Type B pancreatic cell (in vitro differentiated cells): ENCODE measurements at regions not wholly inside any gene's neighbourhood (a gene's known extent, or its start where the extent isn't known, plus 50 kb on each side); places are given as distances from the start of the nearest gene placed in this dataset.

Source experiments
- DNase-seq: peaks from one replicate; pipeline ENCODE4 v3.0.0; 2021; ENCODE audit warnings: mixed read lengths; ENCODE audit not compliant: unreplicated experiment; ENCODE audit errors: extremely low spot score
- H3K27ac Mint-ChIP-seq: 2 replicates; pipeline ENCODE4 v1.8.0; 2021; ENCODE audit warnings: mild to moderate bottlenecking, mixed read lengths
- H3K27me3 Mint-ChIP-seq: 2 replicates; pipeline ENCODE4 v1.8.0; 2021; ENCODE audit warnings: mixed read lengths
- H3K36me3 Mint-ChIP-seq: 2 replicates; pipeline ENCODE4 v1.8.0; 2021; ENCODE audit warnings: mixed read lengths
- H3K4me1 Mint-ChIP-seq: one replicate; pipeline ENCODE4 v1.8.0; 2021; ENCODE audit warnings: mixed read lengths; ENCODE audit not compliant: unreplicated experiment
- H3K4me3 Mint-ChIP-seq: 2 replicates; pipeline ENCODE4 v1.8.0; 2021; ENCODE audit warnings: mild to moderate bottlenecking, mixed read lengths
- H3K9me3 Mint-ChIP-seq: 2 replicates; pipeline ENCODE4 v1.8.0; 2021; ENCODE audit warnings: mixed read lengths
- CTCF ChIP-seq: fragments of 200-600 bp; sonication (generic); conservative IDR thresholded peaks from 2 replicates; pipeline ENCODE4 v1.5.0; 2021; ENCODE audit warnings: antibody characterized with exemption, mild to moderate bottlenecking

- no peak for DNase-seq
These were observed 907.8 kb downstream of the NTRK3 start for GRCh38 chr15:87348746-87349145.

GRCh38 chr15:87347806-87348515, 908.6 kb downstream of the NTRK3 start:
- Mint-ChIP-seq H3K36me3 (no peaks in the 10 kb centered on the region), H3K27me3 (peaks cover 14% of the 10 kb centered on the region), H3K9me3 (no peaks in the 10 kb centered on the region), H3K27ac (no peak overlapping the region), H3K4me3 (no peak overlapping the region), H3K4me1 (no peaks in the 10 kb centered on the region)
- no peak for DNase-seq
- no peak for TF ChIP-seq CTCF

More at GRCh38 chr15:87348746-87349145, 907.8 kb downstream of the NTRK3 start:
- no peak for TF ChIP-seq CTCF
- H3K4me3 Mint-ChIP-seq: no peak overlapping the region
- H3K36me3 Mint-ChIP-seq: no peaks in the 10 kb centered on the region
- H3K27ac Mint-ChIP-seq: no peak overlapping the region
- H3K27me3 Mint-ChIP-seq: peaks cover 11% of the 10 kb centered on the region
- H3K9me3 Mint-ChIP-seq: no peaks in the 10 kb centered on the region
- H3K4me1 Mint-ChIP-seq: no peaks in the 10 kb centered on the region

- H3K9me3 Mint-ChIP-seq: no peaks in the 10 kb centered on the region
- no peaks in the 10 kb centered on the region for H3K4me1 Mint-ChIP-seq
- DNase-seq: no peak
- H3K27me3 Mint-ChIP-seq: peaks cover 5% of the 10 kb centered on the region
- no peak overlapping the region for H3K4me3 Mint-ChIP-seq
- no peak for TF ChIP-seq CTCF
- no peaks in the 10 kb centered on the region for H3K36me3 Mint-ChIP-seq
- H3K27ac Mint-ChIP-seq: no peak overlapping the region
These were observed 910.6 kb downstream of the NTRK3 start for GRCh38 chr15:87345961-87346360.

- H3K9me3 Mint-ChIP-seq: no peaks in the 10 kb centered on the region
- no peaks in the 10 kb centered on the region for H3K36me3 Mint-ChIP-seq
- no peaks in the 10 kb centered on the region for H3K4me1 Mint-ChIP-seq
- no peak for DNase-seq
- no peak overlapping the region for H3K27ac Mint-ChIP-seq
- H3K27me3 Mint-ChIP-seq: peaks cover 5% of the 10 kb centered on the region
- no peak overlapping the region for H3K4me3 Mint-ChIP-seq
- no peak for TF ChIP-seq CTCF
These were observed 912.6 kb downstream of the NTRK3 start for GRCh38 chr15:87343966-87344365.

GRCh38 chr15:87340370-87340769, 916.2 kb downstream of the NTRK3 start:
- Mint-ChIP-seq H3K27me3 (peaks cover 5% of the 10 kb centered on the region), H3K36me3 (no peaks in the 10 kb centered on the region), H3K9me3 (no peaks in the 10 kb centered on the region), H3K27ac (no peak overlapping the region), H3K4me3 (no peak overlapping the region), H3K4me1 (no peaks in the 10 kb centered on the region)
- no peak for DNase-seq
- TF ChIP-seq CTCF: no peak
